ENCODE measurements at regions not wholly inside any gene's neighbourhood (a gene's known extent, or its start where the extent isn't known, plus 50 kb on each side); places are given as distances from the start of the nearest gene placed in this dataset.

DNA sequence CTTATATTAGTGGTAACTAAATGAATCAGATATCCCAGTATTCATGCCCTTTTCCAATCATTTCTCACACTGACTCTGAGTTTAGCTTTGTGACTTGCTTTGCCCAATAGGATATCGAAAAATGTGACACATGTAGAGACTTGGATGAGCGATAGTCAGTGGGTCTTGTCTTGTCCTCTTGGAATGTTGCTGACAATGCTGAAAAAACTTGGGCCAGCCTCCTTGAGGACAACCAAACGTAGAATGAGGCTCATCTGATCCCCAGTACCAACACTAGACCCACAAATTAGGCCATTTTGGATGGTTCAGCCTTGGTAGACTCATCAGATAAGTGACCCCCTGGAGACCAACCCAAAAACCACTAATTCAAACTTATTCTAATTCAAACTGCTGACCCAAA is 351.0 kb downstream of the GRIN2B start:
- POLR2A ChIA-PET = no interaction called here
- no peak for DNase-seq (ENCODE audit: low spot score)
- H3K9me2 ChIP-seq (ENCODE audit: insufficient read depth, low read length) = no peaks in the 10 kb centered on the region
- H3K27ac ChIP-seq (ENCODE audit: low read depth, low read length, poor library complexity, severe bottlenecking) = no peak overlapping the region
- intact Hi-C loops (cut with micrococcal nuclease; ENCODE audit: unreplicated experiment) = no loop called here
- TF ChIP-seq, protein P1, sequence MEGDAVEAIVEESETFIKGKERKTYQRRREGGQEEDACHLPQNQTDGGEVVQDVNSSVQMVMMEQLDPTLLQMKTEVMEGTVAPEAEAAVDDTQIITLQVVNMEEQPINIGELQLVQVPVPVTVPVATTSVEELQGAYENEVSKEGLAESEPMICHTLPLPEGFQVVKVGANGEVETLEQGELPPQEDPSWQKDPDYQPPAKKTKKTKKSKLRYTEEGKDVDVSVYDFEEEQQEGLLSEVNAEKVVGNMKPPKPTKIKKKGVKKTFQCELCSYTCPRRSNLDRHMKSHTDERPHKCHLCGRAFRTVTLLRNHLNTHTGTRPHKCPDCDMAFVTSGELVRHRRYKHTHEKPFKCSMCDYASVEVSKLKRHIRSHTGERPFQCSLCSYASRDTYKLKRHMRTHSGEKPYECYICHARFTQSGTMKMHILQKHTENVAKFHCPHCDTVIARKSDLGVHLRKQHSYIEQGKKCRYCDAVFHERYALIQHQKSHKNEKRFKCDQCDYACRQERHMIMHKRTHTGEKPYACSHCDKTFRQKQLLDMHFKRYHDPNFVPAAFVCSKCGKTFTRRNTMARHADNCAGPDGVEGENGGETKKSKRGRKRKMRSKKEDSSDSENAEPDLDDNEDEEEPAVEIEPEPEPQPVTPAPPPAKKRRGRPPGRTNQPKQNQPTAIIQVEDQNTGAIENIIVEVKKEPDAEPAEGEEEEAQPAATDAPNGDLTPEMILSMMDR (conservative IDR thresholded peaks at IDR 0.05; ENCODE audit: low read length) = no peak
- TF ChIP-seq EZH2phosphoT487 (IDR thresholded peaks at IDR 0.05; ENCODE audit: borderline replicate concordance, low read depth, low read length) = no peak
- no peak overlapping the region for H3K4me3 ChIP-seq (ENCODE audit: low read depth, low read length, poor library complexity, severe bottlenecking)
- H3K9me3 ChIP-seq (ENCODE audit: low read length) = no peaks in the 10 kb centered on the region
- H3K79me2 ChIP-seq (ENCODE audit: insufficient read depth, low read depth, low read length) = no peaks in the 10 kb centered on the region
- no peaks in the 10 kb centered on the region for H3K4me1 ChIP-seq (ENCODE audit: insufficient read depth, low read length, poor library complexity, severe bottlenecking)
- H4K20me1 ChIP-seq (ENCODE audit: insufficient read depth, low read length) = no peaks in the 10 kb centered on the region
- H3K36me3 ChIP-seq (ENCODE audit: insufficient read depth, low read length) = no peaks in the 10 kb centered on the region
- H3K4me2 ChIP-seq (ENCODE audit: low read length) = no peak overlapping the region
- BruUV-seq (replicated peaks) = no TSS peak
- H2AFZ ChIP-seq (ENCODE audit: low read length) = no peak overlapping the region
- CTCF ChIA-PET (ENCODE audit: unreplicated experiment) = no interaction called here

DNA sequence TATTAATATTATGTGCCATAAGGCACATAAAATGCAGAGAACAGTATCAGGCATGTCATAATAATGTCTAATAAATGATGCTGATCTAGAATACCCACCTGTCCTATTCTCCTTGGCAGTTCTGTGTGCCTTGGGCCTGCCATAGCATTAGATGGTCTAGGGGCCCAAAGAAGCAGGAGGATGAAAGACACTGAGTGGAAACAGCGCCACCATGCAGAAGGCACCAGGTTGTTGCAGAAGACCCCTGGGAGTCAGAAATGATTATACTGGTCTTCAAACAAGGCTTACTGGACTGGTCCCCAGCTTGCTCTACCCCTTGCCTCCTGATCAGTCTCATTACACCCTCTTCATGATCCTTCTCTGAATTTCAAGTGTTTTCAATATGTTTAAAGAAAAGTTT is 353.3 kb downstream of the GRIN2B start:
- H3K36me3 ChIP-seq (ENCODE audit: insufficient read depth, low read length) = no peaks in the 10 kb centered on the region
- no peak overlapping the region for H2AFZ ChIP-seq (ENCODE audit: low read length)
- H3K79me2 ChIP-seq (ENCODE audit: insufficient read depth, low read depth, low read length) = no peaks in the 10 kb centered on the region
- no peaks in the 10 kb centered on the region for H3K9me2 ChIP-seq (ENCODE audit: insufficient read depth, low read length)
- no peak overlapping the region for H3K27ac ChIP-seq (ENCODE audit: low read depth, low read length, poor library complexity, severe bottlenecking)
- POLR2A ChIA-PET = no interaction called here
- BruUV-seq (replicated peaks) = no TSS peak
- no peak for DNase-seq (ENCODE audit: low spot score)
- no peak for TF ChIP-seq EZH2phosphoT487 (IDR thresholded peaks at IDR 0.05; ENCODE audit: borderline replicate concordance, low read depth, low read length)
- TF ChIP-seq, protein P1 (conservative IDR thresholded peaks at IDR 0.05; ENCODE audit: low read length) = no peak
- intact Hi-C loops (cut with micrococcal nuclease; ENCODE audit: unreplicated experiment) = no loop called here
- H4K20me1 ChIP-seq (ENCODE audit: insufficient read depth, low read length) = no peaks in the 10 kb centered on the region
- H3K9me3 ChIP-seq (ENCODE audit: low read length) = no peaks in the 10 kb centered on the region
- CTCF ChIA-PET (ENCODE audit: unreplicated experiment) = no interaction called here
- H3K4me1 ChIP-seq (ENCODE audit: insufficient read depth, low read length, poor library complexity, severe bottlenecking) = no peaks in the 10 kb centered on the region
- no peak overlapping the region for H3K4me3 ChIP-seq (ENCODE audit: low read depth, low read length, poor library complexity, severe bottlenecking)
- no peak overlapping the region for H3K4me2 ChIP-seq (ENCODE audit: low read length)

DNA sequence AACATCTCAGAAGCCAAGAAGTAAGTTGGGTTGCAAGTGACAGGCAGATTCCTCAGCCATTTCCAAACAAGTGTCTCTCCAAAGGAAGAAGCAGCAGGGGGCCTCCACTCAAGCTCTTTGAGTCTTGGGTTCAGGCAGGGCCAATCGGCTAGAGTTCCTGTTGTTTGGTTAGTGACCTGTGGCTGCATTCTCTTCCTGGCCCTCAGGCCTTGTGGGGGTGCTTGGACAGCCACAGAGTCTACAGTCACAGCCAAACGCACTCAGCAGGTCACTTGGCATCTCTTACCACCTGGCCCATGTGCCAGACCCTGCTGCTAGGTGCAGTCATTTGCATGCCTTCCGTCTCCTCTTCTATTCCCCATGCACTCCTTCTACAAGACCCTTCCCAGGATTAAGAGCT is 353.9 kb downstream of the GRIN2B start:
- intact Hi-C loops (cut with micrococcal nuclease; ENCODE audit: unreplicated experiment) = no loop called here
- no peaks in the 10 kb centered on the region for H3K36me3 ChIP-seq (ENCODE audit: insufficient read depth, low read length)
- BruUV-seq (replicated peaks) = no TSS peak
- ChIA-PET POLR2A (no interaction called here), CTCF (ENCODE audit: unreplicated experiment) (no interaction called here)
- H2AFZ ChIP-seq (ENCODE audit: low read length) = no peak overlapping the region
- DNase-seq (ENCODE audit: low spot score) = no peak
- no peaks in the 10 kb centered on the region for H3K9me2 ChIP-seq (ENCODE audit: insufficient read depth, low read length)
- H3K27ac ChIP-seq (ENCODE audit: low read depth, low read length, poor library complexity, severe bottlenecking) = no peak overlapping the region
- no peak overlapping the region for H3K4me3 ChIP-seq (ENCODE audit: low read depth, low read length, poor library complexity, severe bottlenecking)
- no peak for TF ChIP-seq EZH2phosphoT487 (IDR thresholded peaks at IDR 0.05; ENCODE audit: borderline replicate concordance, low read depth, low read length)
- TF ChIP-seq, protein P1 (conservative IDR thresholded peaks at IDR 0.05; ENCODE audit: low read length) = no peak
- no peak overlapping the region for H3K4me2 ChIP-seq (ENCODE audit: low read length)
- H3K9me3 ChIP-seq (ENCODE audit: low read length) = no peaks in the 10 kb centered on the region
- no peaks in the 10 kb centered on the region for H3K4me1 ChIP-seq (ENCODE audit: insufficient read depth, low read length, poor library complexity, severe bottlenecking)
- H4K20me1 ChIP-seq (ENCODE audit: insufficient read depth, low read length) = no peaks in the 10 kb centered on the region
- no peaks in the 10 kb centered on the region for H3K79me2 ChIP-seq (ENCODE audit: insufficient read depth, low read depth, low read length)
